ENCODE measurements at regions not wholly inside any gene's neighbourhood (a gene's known extent, or its start where the extent isn't known, plus 50 kb on each side); places are given as distances from the start of the nearest gene placed in this dataset.

DNA sequence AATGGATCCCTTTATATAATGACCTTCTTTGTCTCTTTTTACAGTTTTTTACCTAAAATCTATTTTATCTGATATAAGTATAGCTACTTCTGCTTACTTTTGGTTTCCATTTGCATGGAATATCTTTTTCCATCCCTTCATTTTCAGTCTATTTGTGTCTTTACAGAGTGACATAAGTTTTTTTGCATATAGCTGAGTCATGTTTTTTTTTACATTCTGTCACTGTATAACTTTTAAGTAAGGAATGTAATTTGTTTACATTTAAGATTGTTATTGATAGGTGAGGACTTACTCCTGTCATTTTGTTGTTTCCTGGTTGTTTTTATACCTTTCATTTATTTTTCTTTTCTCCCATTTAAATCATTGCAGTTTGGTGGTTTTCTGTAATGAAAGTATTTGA is 402.7 kb upstream of the ADGRL2 start:
- peaks cover 20% of the 10 kb centered on the region for H3K9me3 Mint-ChIP-seq
- no peak overlapping the region for H3K27ac Mint-ChIP-seq
- no peak overlapping the region for H3K4me3 Mint-ChIP-seq
- no peaks in the 10 kb centered on the region for H3K36me3 Mint-ChIP-seq
- no peaks in the 10 kb centered on the region for H3K4me1 Mint-ChIP-seq
- ATAC-seq, result no peak
- no peak for DNase-seq (ENCODE audit: low spot score in 2 of 2)

- no peak for ATAC-seq
- Mint-ChIP-seq H3K4me3 (no peak overlapping the region), H3K27ac (no peak overlapping the region), H3K4me1 (no peaks in the 10 kb centered on the region), H3K36me3 (no peaks in the 10 kb centered on the region), H3K9me3 (peaks cover 14% of the 10 kb centered on the region)
- no peak for DNase-seq (ENCODE audit: low spot score in 2 of 2)
Measured at GRCh38 chr1:81392526-81393226, 408.1 kb upstream of the ADGRL2 start.

DNA sequence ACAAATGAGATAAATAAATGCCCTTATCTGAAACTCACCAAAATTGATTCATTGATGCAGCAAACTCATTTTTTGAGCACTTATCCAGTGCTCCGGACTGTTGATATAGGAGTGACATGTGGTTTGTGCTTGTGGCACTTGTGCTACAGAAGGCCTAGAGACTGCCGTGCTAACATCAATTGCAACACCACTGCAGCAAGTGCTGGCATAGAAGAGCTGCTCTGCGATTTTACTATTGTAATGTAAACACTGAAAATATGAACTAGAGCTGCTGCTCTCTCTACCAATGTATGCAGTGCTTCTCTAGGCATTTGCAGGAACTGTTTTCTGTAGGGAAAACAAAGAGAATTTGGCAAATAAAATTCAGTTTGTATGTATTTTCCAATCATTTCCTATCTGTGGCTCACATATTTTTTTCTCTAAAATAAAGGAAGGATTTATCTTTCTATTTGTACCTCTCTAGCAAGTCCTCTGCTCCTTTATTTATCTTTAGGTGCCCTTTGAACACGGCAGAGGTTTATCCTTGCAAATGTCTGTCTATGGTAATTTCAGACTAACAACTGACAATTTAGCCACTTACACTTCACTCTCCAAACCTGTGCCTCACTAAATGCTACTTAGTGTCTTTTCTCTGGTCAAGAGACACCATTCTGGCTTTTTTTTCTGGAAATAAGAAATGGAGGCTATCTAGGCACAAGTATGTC is 409.5 kb upstream of the ADGRL2 start:
- no peaks in the 10 kb centered on the region for H3K4me1 Mint-ChIP-seq
- no peak for ATAC-seq
- H3K36me3 Mint-ChIP-seq, result no peaks in the 10 kb centered on the region
- H3K9me3 Mint-ChIP-seq, result peaks cover 14% of the 10 kb centered on the region
- DNase-seq (ENCODE audit: low spot score in 2 of 2), result no peak
- H3K27ac Mint-ChIP-seq, result no peak overlapping the region
- no peak overlapping the region for H3K4me3 Mint-ChIP-seq

DNA sequence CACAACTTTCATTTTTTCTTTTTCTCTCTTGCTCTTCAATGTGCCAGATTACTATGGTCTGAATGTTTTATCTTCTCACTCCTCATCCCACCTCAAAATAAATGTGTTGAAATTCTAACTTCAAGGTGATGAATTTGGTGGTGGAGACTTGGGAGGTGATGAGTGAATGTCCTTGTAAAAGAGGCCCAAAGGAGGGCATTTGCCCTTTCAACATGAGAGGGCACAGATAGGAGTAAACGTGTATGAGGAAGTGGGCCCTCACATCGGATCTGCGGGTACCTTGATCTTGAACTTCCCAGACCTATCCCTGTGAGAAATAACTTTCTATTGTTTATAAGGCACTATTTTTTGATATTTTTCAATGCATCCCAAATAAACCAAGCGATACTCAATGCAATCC is 412.3 kb upstream of the ADGRL2 start:
- ATAC-seq (no peak), DNase-seq (ENCODE audit: low spot score in 2 of 2) (no peak)
- no peak overlapping the region for H3K4me3 Mint-ChIP-seq
- no peak overlapping the region for H3K27ac Mint-ChIP-seq
- peaks cover 10% of the 10 kb centered on the region for H3K9me3 Mint-ChIP-seq
- no peaks in the 10 kb centered on the region for H3K4me1 Mint-ChIP-seq
- H3K36me3 Mint-ChIP-seq, result no peaks in the 10 kb centered on the region

GRCh38 chr1:81387446-81387845 is 413.3 kb upstream of the ADGRL2 start:
- H3K9me3 Mint-ChIP-seq, result peaks cover 10% of the 10 kb centered on the region
- H3K4me1 Mint-ChIP-seq, result no peaks in the 10 kb centered on the region
- no peaks in the 10 kb centered on the region for H3K36me3 Mint-ChIP-seq
- DNase-seq (ENCODE audit: low spot score in 2 of 2) (no peak), ATAC-seq (no peak)
- no peak overlapping the region for H3K27ac Mint-ChIP-seq
- H3K4me3 Mint-ChIP-seq, result no peak overlapping the region

DNA sequence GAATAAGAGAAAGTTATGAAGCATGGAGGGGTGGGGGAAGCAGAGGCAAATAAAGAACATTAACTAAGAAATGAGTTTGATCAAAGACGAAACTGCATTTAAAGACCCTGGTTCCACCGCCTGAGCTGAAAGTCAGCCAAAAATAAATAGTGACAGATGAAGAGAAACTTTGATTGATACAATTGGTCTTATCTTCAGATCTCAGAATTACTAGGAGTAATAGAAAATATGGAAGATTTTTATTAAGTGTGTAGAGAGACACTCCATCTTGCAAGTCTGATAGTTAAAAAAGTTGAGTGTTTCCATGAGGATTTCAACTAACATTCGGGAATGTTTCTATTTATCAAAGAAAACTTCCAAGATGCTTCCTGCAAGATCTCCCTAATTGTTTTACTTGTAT is 418.2 kb upstream of the ADGRL2 start:
- Mint-ChIP-seq H3K36me3 (no peaks in the 10 kb centered on the region), H3K4me3 (no peak overlapping the region), H3K4me1 (no peaks in the 10 kb centered on the region), H3K9me3 (peaks cover 9% of the 10 kb centered on the region), H3K27ac (no peak overlapping the region)
- no peak for ATAC-seq
- no peak for DNase-seq (ENCODE audit: low spot score in 2 of 2)

DNA sequence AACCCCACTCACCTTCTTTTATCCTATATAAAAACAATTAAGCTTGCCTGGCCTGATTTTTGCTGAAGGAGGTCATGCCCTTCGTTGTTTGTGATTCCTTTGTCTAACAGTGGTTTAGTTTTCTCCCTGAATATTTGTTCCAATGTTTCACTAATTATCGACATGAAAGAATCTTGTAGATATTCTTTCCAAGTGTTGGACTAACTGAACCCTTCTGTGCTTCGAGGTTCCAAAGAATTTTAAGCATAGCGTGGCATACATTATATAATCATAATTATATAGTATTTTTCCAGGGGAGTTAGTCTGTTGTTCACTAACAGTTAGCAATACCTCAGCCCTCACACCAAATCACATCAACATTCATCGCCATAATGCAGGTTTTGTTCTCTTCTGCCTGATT is 418.9 kb upstream of the ADGRL2 start:
- H3K9me3 Mint-ChIP-seq, result peaks cover 9% of the 10 kb centered on the region

GRCh38 chr1:81380436-81380835 is 420.3 kb upstream of the ADGRL2 start:
- ATAC-seq, result no peak
- H3K4me1 Mint-ChIP-seq, result no peaks in the 10 kb centered on the region
- H3K9me3 Mint-ChIP-seq, result peaks cover 9% of the 10 kb centered on the region
- H3K4me3 Mint-ChIP-seq, result no peak overlapping the region
- no peaks in the 10 kb centered on the region for H3K36me3 Mint-ChIP-seq
- H3K27ac Mint-ChIP-seq, result no peak overlapping the region
- DNase-seq (ENCODE audit: low spot score in 2 of 2), result no peak

More for the DNA sequence above, 418.9 kb upstream of the ADGRL2 start:
- Mint-ChIP-seq H3K4me1 (no peaks in the 10 kb centered on the region), H3K4me3 (no peak overlapping the region), H3K27ac (no peak overlapping the region), H3K36me3 (no peaks in the 10 kb centered on the region)
- no peak for DNase-seq (ENCODE audit: low spot score in 2 of 2)
- ATAC-seq, result no peak

DNA sequence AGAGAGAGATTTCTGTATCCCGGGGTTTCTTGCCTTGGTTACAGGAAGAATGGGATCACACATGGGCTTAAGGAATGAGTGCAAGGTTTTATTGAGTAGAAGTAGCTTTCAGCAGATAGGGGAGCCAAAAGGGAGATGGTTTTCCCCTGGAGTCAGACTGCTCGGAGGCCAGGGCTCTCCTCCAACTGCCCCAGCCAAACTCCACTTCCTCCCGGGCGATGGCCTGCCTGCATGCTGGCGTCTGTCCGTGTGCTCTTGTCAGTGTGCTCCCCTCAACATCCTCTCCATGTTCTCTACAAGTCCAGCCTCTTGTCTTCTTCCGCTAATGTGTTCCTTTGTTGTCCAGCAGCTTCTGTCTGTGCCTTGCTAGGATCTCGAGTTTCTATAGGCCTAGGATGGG is 421.3 kb upstream of the ADGRL2 start:
- DNase-seq (ENCODE audit: low spot score in 2 of 2), result no peak
- no peak overlapping the region for H3K4me3 Mint-ChIP-seq
- peaks cover 13% of the 10 kb centered on the region for H3K9me3 Mint-ChIP-seq
- no peaks in the 10 kb centered on the region for H3K4me1 Mint-ChIP-seq
- no peak overlapping the region for H3K27ac Mint-ChIP-seq
- ATAC-seq, result no peak
- no peaks in the 10 kb centered on the region for H3K36me3 Mint-ChIP-seq

DNA sequence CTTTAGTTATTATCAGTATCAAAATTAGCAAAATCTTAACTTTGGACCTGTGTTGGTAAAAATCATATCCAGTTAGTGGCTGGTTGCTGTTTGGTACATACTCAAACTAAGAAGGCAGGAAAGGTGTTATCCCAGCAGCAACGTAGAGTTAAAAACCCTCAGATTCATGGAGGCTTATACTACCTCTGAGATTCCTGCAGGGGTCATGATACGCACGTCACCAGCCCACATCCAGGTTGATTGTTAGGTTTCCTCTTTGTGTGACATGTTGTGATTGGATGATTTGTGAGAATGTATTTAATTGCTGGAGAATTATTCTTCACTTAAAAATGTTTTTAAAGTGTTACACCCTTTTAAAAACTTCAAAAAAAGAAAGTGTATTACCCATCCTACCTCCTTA is 423.3 kb upstream of the ADGRL2 start:
- Mint-ChIP-seq H3K36me3 (no peaks in the 10 kb centered on the region), H3K9me3 (peaks cover 11% of the 10 kb centered on the region), H3K27ac (no peak overlapping the region), H3K4me3 (no peak overlapping the region), H3K4me1 (no peaks in the 10 kb centered on the region)
- DNase-seq (ENCODE audit: low spot score in 2 of 2) (no peak), ATAC-seq (no peak)

DNA sequence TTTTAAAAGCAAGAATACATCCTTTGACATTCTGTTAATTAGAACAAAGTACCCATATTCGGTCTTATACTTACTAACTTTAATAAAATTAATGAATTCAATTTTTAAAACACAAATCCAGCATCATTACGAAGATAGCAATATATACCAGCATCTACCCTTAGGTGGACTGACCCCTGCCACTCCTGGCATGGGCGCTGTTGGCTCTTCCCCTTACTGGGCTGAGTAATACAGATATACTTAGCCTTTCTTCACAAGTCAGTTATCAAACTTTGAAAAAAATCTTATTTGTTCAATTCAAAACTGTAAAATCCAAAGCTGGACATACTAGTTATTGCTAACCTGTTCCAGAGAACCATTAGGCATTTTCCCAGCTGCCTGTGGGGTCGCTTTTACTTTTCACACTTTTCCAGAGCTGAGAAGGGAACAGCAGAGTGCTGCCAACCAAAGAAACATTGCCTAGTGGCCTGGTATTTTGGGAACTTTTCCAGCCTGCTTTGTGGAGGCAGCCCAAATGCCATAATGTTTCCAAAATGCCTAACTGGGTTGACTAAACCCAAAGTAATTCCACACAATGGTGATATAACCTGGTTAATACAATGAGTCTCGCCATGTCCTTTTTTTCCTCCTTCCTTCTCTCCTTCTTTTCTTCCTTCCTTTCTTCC is 424.7 kb upstream of the ADGRL2 start:
- ATAC-seq, result no peak

GRCh38 chr1:81374481-81374880 is 426.3 kb upstream of the ADGRL2 start:
- H3K36me3 Mint-ChIP-seq, result no peaks in the 10 kb centered on the region
- H3K27ac Mint-ChIP-seq, result no peak overlapping the region
- peaks cover 5% of the 10 kb centered on the region for H3K9me3 Mint-ChIP-seq
- ATAC-seq (no peak), DNase-seq (ENCODE audit: low spot score in 2 of 2) (no peak)
- H3K4me1 Mint-ChIP-seq, result no peaks in the 10 kb centered on the region
- H3K4me3 Mint-ChIP-seq, result no peak overlapping the region

More for the DNA sequence above, 424.7 kb upstream of the ADGRL2 start:
- Mint-ChIP-seq H3K36me3 (no peaks in the 10 kb centered on the region), H3K4me3 (no peak overlapping the region), H3K9me3 (peaks cover 11% of the 10 kb centered on the region), H3K4me1 (no peaks in the 10 kb centered on the region), H3K27ac (no peak overlapping the region)
- DNase-seq (ENCODE audit: low spot score in 2 of 2), result no peak

DNA sequence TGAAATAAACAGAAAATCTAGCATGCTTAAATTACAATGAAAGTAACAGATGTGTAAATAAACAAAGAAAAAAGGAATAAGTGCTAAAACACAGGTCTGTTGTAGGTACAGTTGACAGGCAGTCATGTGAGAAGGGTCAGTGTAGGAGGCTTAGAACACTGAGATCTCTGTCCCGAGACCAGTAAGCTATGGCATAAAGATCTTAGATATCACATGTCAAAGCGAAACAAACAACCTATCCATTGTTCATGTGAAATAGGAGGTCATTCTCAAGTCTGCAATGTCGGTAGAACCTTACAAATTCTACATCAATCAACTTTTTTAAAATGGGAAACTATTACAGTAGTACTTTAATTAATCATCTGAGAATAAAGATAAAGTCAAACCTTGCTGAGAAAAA is 428.9 kb upstream of the ADGRL2 start:
- ATAC-seq (no peak), DNase-seq (ENCODE audit: low spot score in 2 of 2) (no peak)
- H3K4me3 Mint-ChIP-seq, result no peak overlapping the region
- H3K4me1 Mint-ChIP-seq, result no peaks in the 10 kb centered on the region
- no peak overlapping the region for H3K27ac Mint-ChIP-seq
- H3K36me3 Mint-ChIP-seq, result no peaks in the 10 kb centered on the region
- peaks cover 14% of the 10 kb centered on the region for H3K9me3 Mint-ChIP-seq

DNA sequence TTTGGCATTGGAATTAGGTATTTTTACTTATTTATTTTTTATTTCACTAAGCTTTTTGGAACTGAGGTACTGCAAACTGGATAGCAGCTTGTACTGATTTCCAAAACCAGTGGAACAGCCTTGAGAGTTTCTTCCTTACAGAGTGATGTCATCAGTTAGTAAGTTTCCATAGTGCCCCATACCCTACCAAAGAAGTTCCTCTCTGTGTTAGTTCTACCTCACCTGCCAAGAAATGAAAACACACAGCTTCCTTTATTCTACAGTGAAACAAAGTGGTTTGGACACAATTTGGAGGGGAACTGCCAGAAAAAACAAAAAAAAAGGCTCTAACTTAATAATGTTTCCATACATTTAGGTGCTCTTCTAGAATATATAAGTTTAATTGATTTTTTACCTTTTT is 430.9 kb upstream of the ADGRL2 start:
- H3K4me3 Mint-ChIP-seq, result no peak overlapping the region
- ATAC-seq (no peak), DNase-seq (ENCODE audit: low spot score in 2 of 2) (no peak)
- no peaks in the 10 kb centered on the region for H3K36me3 Mint-ChIP-seq
- H3K27ac Mint-ChIP-seq, result no peak overlapping the region
- peaks cover 15% of the 10 kb centered on the region for H3K9me3 Mint-ChIP-seq
- no peaks in the 10 kb centered on the region for H3K4me1 Mint-ChIP-seq

- no peak for DNase-seq (ENCODE audit: low spot score in 2 of 2)
- peaks cover 18% of the 10 kb centered on the region for H3K9me3 Mint-ChIP-seq
- H3K4me1 Mint-ChIP-seq, result no peaks in the 10 kb centered on the region
- no peak overlapping the region for H3K4me3 Mint-ChIP-seq
- no peaks in the 10 kb centered on the region for H3K36me3 Mint-ChIP-seq
- H3K27ac Mint-ChIP-seq, result no peak overlapping the region
- no peak for ATAC-seq
Measured at GRCh38 chr1:81366173-81366572, 434.6 kb upstream of the ADGRL2 start.

GRCh38 chr1:81364088-81364487 is 436.6 kb upstream of the ADGRL2 start:
- H3K4me3 Mint-ChIP-seq, result no peak overlapping the region
- H3K27ac Mint-ChIP-seq, result no peak overlapping the region
- H3K36me3 Mint-ChIP-seq, result no peaks in the 10 kb centered on the region
- peaks cover 24% of the 10 kb centered on the region for H3K9me3 Mint-ChIP-seq
- no peaks in the 10 kb centered on the region for H3K4me1 Mint-ChIP-seq
- no peak for DNase-seq (ENCODE audit: low spot score in 2 of 2)
- no peak for ATAC-seq

Data from stimulated activated effector memory CD8-positive, alpha-beta T cell treated with anti-CD3 and anti-CD28 coated beads, Interleukin-12 subunit alpha, Interleukin-12 subunit beta, amount 100 ng/mL, for 72 hours (primary cell).